Testis (tissue), 2 donors: ENCODE measurements at regions not wholly inside any gene's neighbourhood (a gene's known extent, or its start where the extent isn't known, plus 50 kb on each side); places are given as distances from the start of the nearest gene placed in this dataset.

Source experiments
- DNase-seq: peaks from one replicate; pipeline ENCODE4 v3.0.0-alpha.2; 2019
- H3K27ac ChIP-seq, 2 donors: fragments of 200-600 bp; sonication (generic); one replicate each; pipeline ENCODE4 v1.5.1; 2019
- H3K27me3 ChIP-seq: fragments of 200-600 bp; sonication (generic); one replicate; pipeline ENCODE4 v1.5.1; 2019
- H3K36me3 ChIP-seq: fragments of 200-600 bp; sonication (generic); one replicate; pipeline ENCODE4 v1.5.1; 2017; ENCODE audit warnings: low read depth; ENCODE audit errors: missing control alignments
- H3K4me1 ChIP-seq: fragments of 200-600 bp; sonication (generic); one replicate; pipeline ENCODE4 v1.5.1; 2019
- H3K4me3 ChIP-seq, 2 donors: fragments of 200-600 bp; sonication (generic); one replicate each; pipeline ENCODE4 v1.5.1; 2017 to 2019
- H3K9me3 ChIP-seq: fragments of 200-600 bp; sonication (generic); one replicate; pipeline ENCODE4 v1.5.1; 2017
- CTCF ChIP-seq, 3 experiments: fragments of 450-650 bp in 2 of 3; fragments of 200-600 bp in 1 of 3; sonication (generic) in 1 of 3; IDR thresholded peaks; one replicate each; pipeline ENCODE4 v1.5.1; 2016 to 2019; ENCODE audit warnings: antibody characterized with exemption in 3 of 3, mild to moderate bottlenecking in 2 of 3, moderate library complexity in 1 of 3
- POLR2A ChIP-seq: fragments of 450-650 bp; IDR thresholded peaks from one replicate; pipeline ENCODE4 v1.6.1; 2017; ENCODE audit warnings: antibody characterized with exemption, mild to moderate bottlenecking, moderate library complexity
- WGBS, 2 donors: methylation state at CpG; one replicate each; pipeline ENCODE4 v1.1.5; 2018; 5-methylcytosine and 5-hydroxymethylcytosine counted together
- intact Hi-C: fragments of 100-400 bp; cut with DNase I; formaldehyde crosslinking; loops from one replicate; pipeline ENCODE4 v1.15.1; 2023; ENCODE audit warnings: low total_unique reads

- Histone ChIP-seq H3K4me3 (no peak overlapping the region), H3K27ac (no peak overlapping the region), H3K36me3 (no peaks in the 10 kb centered on the region), H3K27me3 (no peaks in the 10 kb centered on the region), H3K9me3 (no peaks in the 10 kb centered on the region), H3K4me1 (no peaks in the 10 kb centered on the region)
- 89 to 91% methylated on average over 8 of the region's 8 CpGs for WGBS, 2 donors
- intact Hi-C loops = no loop called here
- DNase-seq = no peak
- no peak for TF ChIP-seq CTCF (IDR thresholded peaks at IDR 0.05)
- TF ChIP-seq POLR2A = no peak
Observed at GRCh38 chr2:215609089-215610032, 173.5 kb upstream of the FN1 start.

GRCh38 chr2:215607766-215608165 lies 171.9 kb upstream of the FN1 start:
- no peak for DNase-seq
- Histone ChIP-seq H3K4me3 (no peak overlapping the region), H3K27ac (no peak overlapping the region), H3K36me3 (no peaks in the 10 kb centered on the region), H3K9me3 (no peaks in the 10 kb centered on the region), H3K4me1 (no peaks in the 10 kb centered on the region), H3K27me3 (no peaks in the 10 kb centered on the region)
- TF ChIP-seq CTCF (IDR thresholded peaks at IDR 0.05) (no peak), POLR2A (no peak)
- 63 to 79% methylated on average over 1 of the region's 1 CpG for WGBS, 2 donors
- intact Hi-C loops = no loop called here

- intact Hi-C loops = no loop called here
- no peak overlapping the region for H3K27ac ChIP-seq
- DNase-seq = no peak
- no peaks in the 10 kb centered on the region for H3K27me3 ChIP-seq
- no peaks in the 10 kb centered on the region for H3K36me3 ChIP-seq
- 90 to 92% methylated on average over 2 of the region's 2 CpGs for WGBS, 2 donors
- H3K9me3 ChIP-seq = no peaks in the 10 kb centered on the region
- no peaks in the 10 kb centered on the region for H3K4me1 ChIP-seq
- TF ChIP-seq POLR2A (no peak), CTCF (IDR thresholded peaks at IDR 0.05) (no peak)
- no peak overlapping the region for H3K4me3 ChIP-seq
Observed at GRCh38 chr2:215606219-215606618, 170.4 kb upstream of the FN1 start.

GRCh38 chr2:215605214-215605613 lies 169.3 kb upstream of the FN1 start:
- H3K27me3 ChIP-seq = no peaks in the 10 kb centered on the region
- H3K4me3 ChIP-seq = no peak overlapping the region
- TF ChIP-seq POLR2A = no peak
- no peak for TF ChIP-seq CTCF (IDR thresholded peaks at IDR 0.05)
- intact Hi-C loops = no loop called here
- H3K27ac ChIP-seq = no peak overlapping the region
- DNase-seq = no peak
- no peaks in the 10 kb centered on the region for H3K4me1 ChIP-seq
- H3K9me3 ChIP-seq = no peaks in the 10 kb centered on the region
- H3K36me3 ChIP-seq = no peaks in the 10 kb centered on the region

- no peak overlapping the region for H3K4me3 ChIP-seq
- no peak for TF ChIP-seq POLR2A
- no peak for TF ChIP-seq CTCF (IDR thresholded peaks at IDR 0.05)
- no peaks in the 10 kb centered on the region for H3K36me3 ChIP-seq
- H3K27me3 ChIP-seq = no peaks in the 10 kb centered on the region
- WGBS, 2 donors = 96 to 97% methylated on average over 2 of the region's 2 CpGs
- H3K4me1 ChIP-seq = no peaks in the 10 kb centered on the region
- DNase-seq = no peak
- intact Hi-C loops = no loop called here
- no peak overlapping the region for H3K27ac ChIP-seq
- H3K9me3 ChIP-seq = no peaks in the 10 kb centered on the region
Observed at GRCh38 chr2:215604606-215605005, 168.7 kb upstream of the FN1 start.
